NCI-H226 (cell line): ENCODE measurements at regions not wholly inside any gene's neighbourhood (a gene's known extent, or its start where the extent isn't known, plus 50 kb on each side); places are given as distances from the start of the nearest gene placed in this dataset.
"Not testable (repeated sequence)": the region's sequence is repeated elsewhere in the genome, so short reads cannot be mapped to it uniquely, and the experiment has no call there.

Source experiments
- DNase-seq: peaks from one replicate; pipeline ENCODE4 v3.0.0-alpha.2; 2015

DNA sequence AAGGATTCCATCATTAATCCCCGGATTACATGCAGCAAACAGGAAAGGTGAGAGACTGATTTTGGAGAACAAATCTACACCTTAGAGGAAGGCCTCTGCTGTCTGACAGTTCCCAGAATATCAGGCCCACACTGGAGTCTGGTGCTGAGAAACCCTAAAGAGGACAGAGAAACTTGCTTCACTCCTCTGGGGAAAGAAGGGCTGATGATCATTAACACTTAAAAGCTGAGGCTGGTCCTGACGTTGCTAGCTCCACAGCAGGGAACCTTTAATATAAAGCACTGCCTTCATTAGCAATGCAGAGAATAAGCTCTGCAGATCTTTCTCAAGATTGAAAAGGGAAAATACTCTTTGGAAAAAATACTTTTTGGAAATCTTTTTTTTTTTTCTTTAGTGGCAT lies 1472.4 kb upstream of the GOT2 start:
- no peak for DNase-seq

DNA sequence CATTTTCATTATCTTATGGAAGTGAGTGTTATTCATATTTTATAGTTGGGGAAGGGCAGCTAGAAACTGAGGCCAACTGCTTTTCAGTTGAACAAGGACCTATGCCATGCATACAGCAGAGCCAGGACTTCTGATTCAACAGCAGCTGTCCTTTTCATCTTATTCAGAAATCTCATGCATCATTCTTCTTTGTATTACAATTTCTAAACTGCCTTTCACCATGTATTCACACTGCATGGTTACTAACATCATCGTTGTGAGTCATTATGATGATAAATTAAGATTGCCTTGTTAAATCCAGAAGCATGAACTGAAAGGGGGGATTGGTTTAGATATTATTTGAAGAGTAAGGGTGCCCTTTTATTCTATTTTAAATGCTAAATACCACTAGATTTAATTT lies 1470.1 kb upstream of the GOT2 start:
- no peak for DNase-seq

DNA sequence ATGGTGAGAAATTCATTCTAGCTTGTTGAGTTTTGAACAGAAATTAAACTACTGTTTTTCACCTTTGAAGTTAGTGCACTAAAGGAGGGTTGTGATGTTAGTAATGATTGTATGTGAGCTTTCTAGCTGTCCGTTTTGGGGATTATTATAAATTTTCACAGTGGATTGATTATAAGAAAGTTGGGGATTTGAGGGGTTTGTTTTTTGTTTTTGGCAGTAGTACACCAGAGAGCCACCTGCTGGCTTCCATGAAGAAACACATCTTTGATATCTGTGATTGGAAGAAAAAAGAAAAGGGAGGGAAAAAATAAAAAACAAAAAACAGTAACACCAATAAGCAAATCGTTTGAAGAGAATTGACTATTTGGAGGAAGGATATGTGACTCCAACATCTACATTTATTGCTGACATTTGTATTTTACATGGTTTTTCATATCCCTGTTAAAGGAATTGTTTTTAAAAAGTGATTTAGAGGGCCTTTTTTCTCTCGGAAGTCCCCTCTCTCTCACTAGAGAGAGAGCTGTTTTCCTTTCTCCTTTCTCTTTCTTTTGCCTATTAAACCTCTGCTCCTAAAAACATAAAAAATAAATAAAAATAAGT lies 1469.5 kb upstream of the GOT2 start:
- no peak for DNase-seq

GRCh38 chr16:60200729-60201128 lies 1466.6 kb upstream of the GOT2 start:
- not testable (repeated sequence) for DNase-seq

DNA sequence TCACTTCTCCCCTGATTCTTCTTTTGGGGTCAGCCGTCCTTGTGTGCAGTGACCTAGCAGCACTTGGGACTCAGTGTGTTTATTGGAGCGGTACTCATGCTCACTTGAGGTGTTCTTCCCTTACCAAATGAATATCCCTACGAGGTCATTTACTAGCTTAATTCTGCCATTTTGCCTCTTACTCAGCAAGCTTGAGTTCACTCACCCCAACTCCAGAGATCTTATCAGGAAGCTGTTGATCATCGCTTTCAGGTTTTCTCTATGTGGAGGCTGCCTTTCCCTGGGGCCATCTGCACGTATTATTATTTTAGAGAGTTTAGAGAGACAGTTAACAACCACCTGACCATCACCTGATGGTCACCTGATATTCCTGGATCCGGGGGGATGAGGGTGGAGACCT lies 1466.0 kb upstream of the GOT2 start:
- DNase-seq, result no peak

- no peak for DNase-seq
These were observed 1465.0 kb upstream of the GOT2 start for GRCh38 chr16:60199150-60199549.

- DNase-seq, result no peak
These were observed 1447.4 kb upstream of the GOT2 start for GRCh38 chr16:60181536-60181935.

DNA sequence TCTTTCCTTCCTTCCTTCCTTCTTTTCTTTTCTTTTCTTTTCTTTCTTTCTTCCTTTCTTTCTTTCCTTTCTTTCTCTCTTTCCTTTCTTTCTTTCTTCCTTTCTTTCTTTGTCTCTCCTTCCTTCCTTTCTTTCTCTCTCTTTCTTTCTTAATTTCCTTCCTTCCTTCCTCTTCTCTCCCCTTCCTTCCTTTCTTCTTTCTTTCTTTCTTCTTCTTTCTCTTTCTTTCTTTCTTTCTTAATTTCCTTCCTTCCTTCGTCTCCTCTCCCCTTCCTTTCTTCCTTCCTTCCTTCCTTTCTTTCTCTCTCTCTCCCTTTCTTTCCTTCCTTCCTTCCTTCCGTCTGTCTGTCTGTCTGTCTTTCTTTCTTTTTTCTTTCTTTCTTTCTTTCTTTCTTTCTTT lies 1446.5 kb upstream of the GOT2 start:
- no peak for DNase-seq

- no peak for DNase-seq
These were observed 1436.1 kb upstream of the GOT2 start for GRCh38 chr16:60170196-60170595.

DNA sequence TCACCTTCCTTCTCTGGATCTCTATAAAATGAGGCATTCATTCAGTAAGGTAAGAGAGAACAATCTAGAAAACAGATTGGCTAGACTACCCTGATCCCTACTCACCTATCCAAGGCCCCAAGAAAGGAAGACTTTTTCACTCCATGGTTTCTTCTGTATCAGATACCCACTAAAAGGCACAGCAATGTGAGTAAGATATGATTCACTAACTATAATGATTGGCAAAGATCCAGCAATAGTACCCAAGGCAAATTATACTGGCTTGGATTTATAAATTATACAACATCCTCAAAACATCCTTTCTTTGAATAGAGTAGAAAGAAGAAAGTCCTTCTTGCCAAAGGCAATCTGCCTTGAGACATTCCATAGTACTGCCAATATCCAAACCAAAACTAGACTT lies 1432.0 kb upstream of the GOT2 start:
- no peak for DNase-seq

DNA sequence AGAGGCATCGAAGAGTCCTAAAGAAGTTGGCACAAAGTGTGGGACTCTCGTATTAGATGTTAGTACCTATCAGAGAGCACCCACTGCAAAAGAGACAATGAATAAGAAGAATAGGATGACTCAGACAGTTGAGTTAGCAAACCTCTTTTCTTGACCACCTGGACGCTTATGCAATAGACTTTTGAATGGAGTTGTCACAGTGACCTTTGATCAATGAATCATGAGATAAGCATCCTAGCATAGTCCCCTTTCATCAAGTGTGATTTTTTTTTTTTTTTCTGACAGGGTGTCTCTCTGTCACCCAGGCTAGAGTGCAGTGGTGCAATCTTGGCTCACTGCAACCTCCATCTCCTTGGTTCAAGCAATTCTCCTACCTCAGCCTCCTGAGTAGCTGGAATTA lies 1417.9 kb upstream of the GOT2 start:
- no peak for DNase-seq

DNA sequence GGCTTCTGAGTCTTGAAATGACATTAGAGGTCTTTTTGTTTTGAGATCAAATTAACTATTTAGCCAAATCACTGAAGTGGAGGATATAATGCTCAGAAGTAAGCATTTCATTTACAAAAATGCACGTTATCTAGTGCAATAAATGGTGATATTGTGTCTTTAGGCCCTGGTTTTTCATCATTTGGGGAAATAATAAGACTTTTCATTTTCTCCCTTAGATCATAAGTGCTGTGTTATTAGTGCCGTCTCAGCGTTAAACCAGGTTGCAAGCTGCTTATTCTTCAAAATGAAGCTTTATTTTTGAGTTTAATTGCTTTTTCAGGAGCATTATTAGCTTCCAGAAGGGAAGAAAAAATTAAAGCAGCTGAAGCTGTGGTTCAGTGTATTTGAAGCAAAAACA lies 1416.8 kb upstream of the GOT2 start:
- DNase-seq, result no peak

GRCh38 chr16:60143348-60143705 lies 1409.2 kb upstream of the GOT2 start:
- no peak for DNase-seq

DNA sequence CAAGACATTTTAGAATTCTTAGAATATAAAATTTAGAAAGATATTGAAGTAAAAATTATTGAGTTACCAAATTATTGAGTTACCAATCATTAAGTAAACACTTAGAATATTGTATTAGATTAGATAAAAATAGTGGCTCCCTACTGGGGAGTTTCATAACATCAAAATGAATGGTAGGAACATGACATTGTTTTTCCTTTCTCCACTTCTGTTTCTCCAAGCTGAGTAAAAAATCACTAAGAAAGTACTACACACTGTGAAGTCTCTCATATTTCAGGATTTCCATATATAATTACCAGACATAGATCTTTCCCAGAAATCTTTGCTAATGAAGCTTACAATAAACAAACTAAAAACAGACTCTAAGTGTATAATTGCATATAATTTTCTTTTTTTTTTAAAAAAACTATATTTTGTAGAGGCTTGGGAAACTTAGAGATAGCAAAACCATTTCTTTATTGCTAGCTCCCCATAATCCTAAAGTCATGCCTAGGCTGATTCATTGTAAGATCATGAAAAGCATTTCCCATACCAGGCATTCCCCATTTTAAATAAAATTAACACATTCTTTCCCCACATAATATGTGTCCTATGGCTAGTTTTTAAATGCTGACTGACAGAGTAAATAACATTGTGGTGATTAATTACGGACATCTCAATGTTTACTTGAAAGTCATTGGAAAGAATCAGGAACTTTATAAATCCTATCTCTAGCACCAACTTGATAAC lies 1408.7 kb upstream of the GOT2 start:
- DNase-seq, result no peak

GRCh38 chr16:60137891-60138290 lies 1403.8 kb upstream of the GOT2 start:
- no peak for DNase-seq

DNA sequence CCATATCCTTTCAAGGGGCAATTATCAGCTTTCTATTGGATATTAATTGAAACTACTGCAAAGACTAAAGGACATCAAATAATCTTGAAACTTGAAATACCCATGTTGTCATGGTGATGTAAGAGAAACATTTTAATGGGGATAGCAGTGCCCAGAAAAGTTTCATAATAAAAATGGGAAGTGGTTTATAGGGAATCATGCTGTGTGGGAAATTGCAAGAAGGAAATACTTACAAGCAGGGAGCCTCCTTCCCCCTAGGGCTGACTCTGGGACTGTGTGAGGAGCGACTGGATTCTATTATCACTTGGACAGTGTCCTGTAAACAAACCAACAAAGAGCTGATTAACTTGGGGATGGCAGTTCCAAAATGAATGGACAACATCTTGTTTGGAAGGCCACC lies 1393.1 kb upstream of the GOT2 start:
- no peak for DNase-seq

DNA sequence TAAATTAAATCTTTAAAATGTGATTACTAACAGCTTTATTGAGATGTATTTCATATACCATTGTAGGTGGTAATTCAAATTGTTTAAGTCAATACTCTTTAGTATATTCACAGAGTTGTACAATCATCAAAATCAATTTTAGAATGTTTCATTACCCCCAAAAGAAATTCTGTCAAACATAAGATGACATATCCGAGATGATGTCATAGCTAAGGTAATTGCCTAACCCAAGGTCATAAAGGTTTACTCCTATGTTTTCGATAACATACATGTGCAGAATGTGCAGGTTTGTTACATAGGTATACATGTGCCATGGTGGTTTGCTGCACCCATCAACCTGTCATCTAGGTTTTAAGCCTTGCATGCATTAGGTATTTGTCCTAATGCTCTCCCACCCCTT lies 1392.0 kb upstream of the GOT2 start:
- not testable (repeated sequence) for DNase-seq

DNA sequence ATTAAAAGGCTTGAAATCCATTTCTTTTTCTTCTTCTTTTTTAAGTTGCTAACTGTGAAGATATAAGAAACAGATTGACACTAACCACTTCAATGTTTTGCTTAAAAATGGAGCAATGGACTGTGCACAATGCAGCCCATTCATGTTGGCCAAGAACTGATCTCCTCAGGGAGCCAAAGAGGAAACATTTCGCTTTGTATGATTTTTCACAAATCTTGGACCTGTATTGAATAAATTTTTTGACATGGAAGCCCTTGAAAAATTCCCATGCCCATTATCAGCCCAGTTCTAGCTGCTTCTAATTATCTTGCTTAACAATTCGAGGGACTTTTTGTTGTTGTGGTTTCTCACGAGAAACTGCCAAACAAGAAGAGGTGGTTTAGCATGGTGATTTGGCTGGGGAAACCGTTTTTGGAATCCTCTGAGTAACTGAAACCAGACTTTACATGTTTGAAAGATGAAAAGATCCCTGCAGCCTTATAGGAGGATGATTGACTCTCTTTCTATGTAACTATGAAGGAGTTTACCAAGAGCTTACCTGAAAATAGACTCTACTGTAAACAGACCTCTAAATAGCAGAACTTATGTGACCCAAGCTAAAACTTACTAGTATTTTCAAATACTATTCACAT lies 1389.4 kb upstream of the GOT2 start:
- DNase-seq, result no peak

DNA sequence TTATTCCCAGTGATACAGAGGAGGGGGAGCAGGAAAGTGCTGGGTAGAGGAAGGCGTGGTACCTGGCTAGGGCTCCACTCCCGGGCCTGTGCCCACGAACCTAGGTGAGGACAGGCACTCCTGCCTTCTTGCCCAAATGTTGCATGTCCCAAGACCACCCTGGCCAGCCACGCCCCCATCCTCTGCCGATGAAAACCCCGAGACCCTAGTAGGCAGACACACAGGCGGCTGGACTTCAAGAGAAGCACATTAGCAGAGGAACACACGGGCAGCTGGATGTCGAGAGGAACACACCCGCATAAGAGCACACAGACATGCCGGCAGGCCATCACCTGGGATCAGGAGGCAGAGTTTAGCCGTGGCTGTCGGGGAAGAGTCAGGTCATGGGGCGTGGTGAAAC lies 1386.5 kb upstream of the GOT2 start:
- DNase-seq, result no peak

DNA sequence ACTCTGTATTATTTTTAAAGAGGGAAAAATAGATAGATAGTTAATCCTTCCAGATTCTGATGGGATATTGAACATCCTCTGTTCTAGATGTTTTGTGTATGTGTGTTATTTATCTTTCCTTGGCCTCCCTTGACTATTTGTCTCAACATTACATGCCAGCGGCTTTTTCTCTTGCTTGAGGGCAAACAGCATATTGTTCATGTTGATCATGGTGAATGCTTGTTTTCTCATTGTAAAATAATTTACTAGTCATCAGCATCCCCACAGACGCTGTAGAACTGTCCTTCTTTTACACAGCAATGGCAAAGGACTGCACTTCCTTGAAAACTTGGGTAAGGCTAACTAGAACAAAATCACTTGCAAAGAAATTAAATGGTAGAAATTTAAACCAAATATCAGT lies 1376.4 kb upstream of the GOT2 start:
- no peak for DNase-seq

DNA sequence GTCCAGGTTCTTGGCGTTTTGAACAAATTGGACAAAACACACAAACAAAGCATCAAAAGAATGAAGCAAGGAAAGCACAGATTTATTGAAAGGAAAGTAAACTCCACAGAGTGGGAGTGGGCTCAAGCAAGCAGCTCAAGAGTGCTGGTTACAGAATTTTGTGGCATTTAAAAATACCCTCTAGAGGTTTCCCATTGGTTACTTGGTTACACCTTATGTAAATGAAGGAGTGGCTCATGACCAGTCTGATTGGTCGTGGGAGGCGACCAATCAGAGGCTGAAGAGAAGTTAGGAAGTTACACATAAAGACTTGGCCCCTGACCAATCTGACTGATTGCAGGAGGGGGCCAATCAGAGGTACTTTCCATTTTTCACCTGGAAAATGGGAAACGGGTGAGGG lies 1373.8 kb upstream of the GOT2 start:
- DNase-seq, result no peak

DNA sequence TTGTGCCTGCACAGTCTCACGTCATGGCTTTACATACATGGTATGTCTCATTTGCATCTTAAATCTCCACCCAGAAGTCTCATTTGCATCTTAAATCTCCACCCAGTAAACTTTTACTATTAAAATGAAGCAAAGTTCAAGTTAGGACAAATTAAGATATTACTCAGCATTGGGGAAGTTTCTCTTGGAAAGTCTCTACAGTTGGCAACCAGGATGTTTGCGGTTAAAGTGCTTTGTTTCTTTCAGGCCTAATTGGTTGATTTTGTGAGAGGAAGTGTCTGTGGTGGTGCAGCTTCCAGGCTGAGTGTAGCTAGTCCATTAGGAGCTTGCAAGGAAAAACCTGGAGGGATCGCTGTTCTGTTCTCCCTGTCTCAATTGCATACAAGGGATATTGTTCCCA lies 1373.3 kb upstream of the GOT2 start:
- no peak for DNase-seq

- DNase-seq, result no peak
These were observed 1366.3 kb upstream of the GOT2 start for GRCh38 chr16:60100371-60100770.

DNA sequence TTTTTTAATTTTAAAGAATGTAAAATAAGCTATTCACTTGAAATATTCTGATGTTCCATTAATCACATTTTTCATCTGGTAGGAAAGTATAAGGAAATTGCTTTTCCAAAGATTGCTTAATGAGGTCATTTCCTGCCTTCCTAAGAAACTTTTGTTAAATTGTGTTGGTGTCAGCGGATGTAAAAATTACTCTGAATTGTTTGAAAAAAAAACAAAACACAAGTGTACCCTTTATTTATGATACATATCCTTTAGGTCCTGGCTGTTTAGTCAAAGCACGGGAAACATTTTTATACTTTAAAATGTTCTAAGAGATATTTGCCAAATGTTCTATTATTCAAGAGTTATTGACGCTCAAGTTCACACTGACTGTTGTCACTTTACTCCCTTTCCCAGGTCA lies 1357.4 kb upstream of the GOT2 start:
- no peak for DNase-seq

DNA sequence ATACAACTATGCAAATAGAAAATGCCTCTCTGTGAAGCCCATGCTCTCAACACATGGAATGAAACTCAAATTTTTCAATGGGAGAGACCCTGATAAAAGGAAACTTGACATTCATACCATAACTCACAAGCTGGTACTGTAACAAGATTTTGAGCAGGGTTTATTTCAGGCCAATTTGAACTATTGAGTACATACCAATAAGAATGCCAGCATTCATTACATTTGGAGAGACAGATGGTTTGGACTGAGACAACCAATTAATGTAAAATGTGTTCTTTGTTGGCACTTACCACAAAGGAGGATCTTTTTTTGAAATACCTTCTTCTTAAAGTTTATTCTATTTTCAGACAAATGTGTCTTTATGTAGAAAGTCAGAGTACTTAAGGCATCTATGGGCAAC lies 1357.0 kb upstream of the GOT2 start:
- DNase-seq, result no peak
